Activated B cell treated with CpG ODN at 0.5 μM for 24 hours (primary cell): ENCODE measurements at regions not wholly inside any gene's neighbourhood (a gene's known extent, or its start where the extent isn't known, plus 50 kb on each side); places are given as distances from the start of the nearest gene placed in this dataset.

Source experiments
- ATAC-seq: fragments of 200-7000 bp; cut with Tn5 transposase; one replicate; pipeline ENCODE4 v1.10.0; 2021; ENCODE audit warnings: low read depth, mild to moderate bottlenecking, moderate library complexity
- CTCF ChIA-PET: fragments of 350-600 bp; sonication (Branson Sonifier 250); formaldehyde crosslinking; loops from one replicate; lab custom pipeline; 2021; ENCODE audit warnings: antibody characterized with exemption; lab: Charles Lee
- POLR2A ChIA-PET: fragments of 350-600 bp; sonication (Branson Sonifier 250); formaldehyde crosslinking; loops from one replicate; lab custom pipeline; 2021; ENCODE audit warnings: antibody characterized with exemption; lab: Charles Lee
- DNase-seq: peaks from one replicate; pipeline ENCODE4 v3.0.0; 2022
- H3K27ac Mint-ChIP-seq: one replicate; pipeline ENCODE4 v1.8.0; 2020; ENCODE audit warnings: mixed read lengths
- H3K27me3 Mint-ChIP-seq: one replicate; pipeline ENCODE4 v1.8.0; 2021; ENCODE audit warnings: mixed read lengths
- H3K36me3 Mint-ChIP-seq: one replicate; pipeline ENCODE4 v1.8.0; 2021; ENCODE audit warnings: low read depth, mixed read lengths
- H3K4me1 Mint-ChIP-seq: one replicate; pipeline ENCODE4 v1.8.0; 2021; ENCODE audit warnings: mixed read lengths
- H3K4me3 Mint-ChIP-seq: one replicate; pipeline ENCODE4 v1.8.0; 2020; ENCODE audit warnings: mild to moderate bottlenecking, mixed read lengths
- H3K9me3 Mint-ChIP-seq: one replicate; pipeline ENCODE4 v1.8.0; 2020; ENCODE audit warnings: mixed read lengths
- intact Hi-C: fragments of 100-400 bp; cut with micrococcal nuclease; formaldehyde crosslinking; loops from one replicate; pipeline ENCODE4 v1.15.1; 2024
- TF ChIP-seq, protein P1 (sequence below): fragments of 200-600 bp; IDR thresholded peaks from one replicate; pipeline ENCODE4 v1.8.0; 2022; ENCODE audit warnings: antibody characterized with exemption, mild to moderate bottlenecking

DNA sequence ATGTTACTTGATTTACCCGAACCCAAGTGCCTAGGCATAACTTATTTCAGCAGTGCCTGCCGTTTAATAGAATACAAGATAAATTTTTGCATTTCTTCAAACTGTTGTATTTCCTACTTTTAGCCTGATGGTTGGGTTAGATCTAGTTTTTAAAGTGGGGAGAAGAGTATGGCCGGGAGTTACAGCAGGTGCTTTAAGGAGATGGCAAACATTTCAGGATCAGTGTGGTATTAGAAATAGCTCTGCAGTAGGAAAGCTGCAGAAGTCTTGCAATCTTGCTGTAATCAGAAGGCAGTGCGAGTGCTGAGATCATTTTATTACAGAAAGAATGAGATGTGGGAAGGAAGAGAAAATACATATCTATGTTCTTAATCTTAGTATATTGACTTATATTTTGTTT lies 977.8 kb upstream of the TENM3 start:
- Mint-ChIP-seq H3K27ac (no peak overlapping the region), H3K27me3 (no peaks in the 10 kb centered on the region), H3K36me3 (no peaks in the 10 kb centered on the region), H3K4me3 (no peak overlapping the region), H3K9me3 (no peaks in the 10 kb centered on the region), H3K4me1 (no peaks in the 10 kb centered on the region)
- DNase-seq = no peak
- intact Hi-C loops = no loop called here
- TF ChIP-seq, protein P1, sequence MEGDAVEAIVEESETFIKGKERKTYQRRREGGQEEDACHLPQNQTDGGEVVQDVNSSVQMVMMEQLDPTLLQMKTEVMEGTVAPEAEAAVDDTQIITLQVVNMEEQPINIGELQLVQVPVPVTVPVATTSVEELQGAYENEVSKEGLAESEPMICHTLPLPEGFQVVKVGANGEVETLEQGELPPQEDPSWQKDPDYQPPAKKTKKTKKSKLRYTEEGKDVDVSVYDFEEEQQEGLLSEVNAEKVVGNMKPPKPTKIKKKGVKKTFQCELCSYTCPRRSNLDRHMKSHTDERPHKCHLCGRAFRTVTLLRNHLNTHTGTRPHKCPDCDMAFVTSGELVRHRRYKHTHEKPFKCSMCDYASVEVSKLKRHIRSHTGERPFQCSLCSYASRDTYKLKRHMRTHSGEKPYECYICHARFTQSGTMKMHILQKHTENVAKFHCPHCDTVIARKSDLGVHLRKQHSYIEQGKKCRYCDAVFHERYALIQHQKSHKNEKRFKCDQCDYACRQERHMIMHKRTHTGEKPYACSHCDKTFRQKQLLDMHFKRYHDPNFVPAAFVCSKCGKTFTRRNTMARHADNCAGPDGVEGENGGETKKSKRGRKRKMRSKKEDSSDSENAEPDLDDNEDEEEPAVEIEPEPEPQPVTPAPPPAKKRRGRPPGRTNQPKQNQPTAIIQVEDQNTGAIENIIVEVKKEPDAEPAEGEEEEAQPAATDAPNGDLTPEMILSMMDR = no peak
- ChIA-PET CTCF (no interaction called here), POLR2A (no interaction called here)
- ATAC-seq = no peak

DNA sequence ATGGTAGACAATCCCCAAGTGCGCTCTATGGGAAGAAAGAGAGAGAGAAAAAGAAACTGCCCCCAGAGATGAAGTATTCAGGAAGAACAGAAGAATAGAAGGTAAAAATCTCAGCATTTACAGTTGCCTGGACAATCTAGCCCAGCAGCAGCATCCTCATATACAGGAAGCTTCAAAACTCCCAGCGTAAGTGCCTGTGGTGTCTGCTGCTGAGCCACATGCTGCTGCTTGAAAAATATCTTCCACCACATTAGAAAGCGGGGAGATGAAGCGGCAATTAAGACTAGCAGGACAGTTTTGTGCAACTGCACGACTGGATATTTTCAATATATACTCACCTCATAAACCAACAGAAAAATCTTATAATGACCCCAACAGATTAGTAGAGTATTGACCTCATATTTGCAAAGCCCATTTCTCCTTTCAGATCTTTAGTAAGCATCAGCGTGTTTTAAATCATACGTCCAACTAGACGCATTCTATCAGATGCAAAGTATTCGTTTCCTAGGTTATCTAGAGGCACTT lies 972.0 kb upstream of the TENM3 start:
- no peak for ATAC-seq
- Mint-ChIP-seq H3K36me3 (no peaks in the 10 kb centered on the region), H3K27ac (no peak overlapping the region), H3K9me3 (no peaks in the 10 kb centered on the region), H3K27me3 (no peaks in the 10 kb centered on the region), H3K4me1 (no peaks in the 10 kb centered on the region), H3K4me3 (no peak overlapping the region)
- DNase-seq = no peak
- CTCF ChIA-PET = no interaction called here
- intact Hi-C loops = no loop called here
- TF ChIP-seq, protein P1 = no peak
- POLR2A ChIA-PET = no interaction called here

DNA sequence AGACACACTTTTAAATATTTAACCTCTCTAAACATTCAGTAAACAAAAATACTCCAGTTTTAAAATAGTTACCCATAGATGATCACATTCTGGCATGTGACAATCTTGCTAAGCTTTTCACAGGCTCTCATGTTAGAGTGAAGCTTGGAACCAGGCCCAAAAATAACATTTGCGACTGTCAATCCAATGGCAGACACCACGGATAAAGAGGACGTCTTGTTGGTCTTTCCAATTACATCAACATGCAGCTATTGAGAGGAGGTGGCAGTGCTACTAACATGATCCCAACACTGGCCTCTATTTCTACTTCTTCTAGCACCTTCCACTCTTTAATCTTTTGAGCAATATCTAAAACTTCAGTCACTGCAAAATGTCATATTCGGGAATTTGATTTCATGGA lies 970.8 kb upstream of the TENM3 start:
- DNase-seq = no peak
- H3K9me3 Mint-ChIP-seq = peaks cover 6% of the 10 kb centered on the region
- ChIA-PET CTCF (no interaction called here), POLR2A (no interaction called here)
- no peak overlapping the region for H3K4me3 Mint-ChIP-seq
- TF ChIP-seq, protein P1 = no peak
- H3K27me3 Mint-ChIP-seq = no peaks in the 10 kb centered on the region
- no peaks in the 10 kb centered on the region for H3K4me1 Mint-ChIP-seq
- H3K36me3 Mint-ChIP-seq = no peaks in the 10 kb centered on the region
- intact Hi-C loops = no loop called here
- H3K27ac Mint-ChIP-seq = no peak overlapping the region
- no peak for ATAC-seq

DNA sequence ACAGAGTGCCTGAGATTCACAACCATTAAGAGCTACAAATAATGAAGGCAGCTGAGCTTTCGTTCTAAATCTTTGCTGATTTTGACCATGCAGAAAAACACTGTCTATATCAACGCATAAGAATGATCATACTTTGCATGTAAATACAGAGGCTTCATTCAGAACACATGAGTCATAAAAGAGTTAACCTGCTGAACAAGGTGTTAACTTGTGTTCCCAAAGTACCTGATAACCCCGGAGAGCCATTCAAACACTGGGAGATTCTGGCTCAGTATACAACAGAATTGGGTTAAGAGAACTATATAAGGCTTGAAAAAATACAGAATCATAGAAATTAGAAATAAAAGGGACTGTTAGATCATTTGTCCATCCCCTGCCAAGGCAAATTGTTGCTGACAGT lies 964.3 kb upstream of the TENM3 start:
- Mint-ChIP-seq H3K9me3 (peaks cover 6% of the 10 kb centered on the region), H3K36me3 (no peaks in the 10 kb centered on the region), H3K4me1 (no peaks in the 10 kb centered on the region), H3K4me3 (no peak overlapping the region), H3K27me3 (no peaks in the 10 kb centered on the region), H3K27ac (no peak overlapping the region)
- ChIA-PET CTCF (no interaction called here), POLR2A (no interaction called here)
- intact Hi-C loops = no loop called here
- DNase-seq (no peak), ATAC-seq (no peak)
- TF ChIP-seq, protein P1 = no peak

DNA sequence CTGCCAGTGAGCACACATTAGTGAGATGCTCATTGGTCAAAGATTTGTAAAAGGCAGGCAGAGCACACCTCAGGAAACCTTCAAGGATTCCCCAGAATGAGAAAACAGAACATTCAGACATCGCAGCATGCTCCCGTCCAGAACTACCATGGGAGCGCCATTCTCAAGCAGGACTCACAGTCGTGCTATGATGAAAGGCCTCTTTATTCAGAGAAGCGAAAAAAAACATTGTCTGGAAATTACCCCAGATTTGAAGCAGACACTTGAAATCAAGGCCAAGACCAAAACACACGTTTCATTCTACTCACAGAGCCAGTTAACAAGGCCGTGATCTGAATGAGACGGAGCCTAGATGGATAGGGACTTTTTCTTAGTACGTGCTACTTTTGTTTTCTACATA lies 961.8 kb upstream of the TENM3 start:
- intact Hi-C loops = no loop called here
- H3K36me3 Mint-ChIP-seq = no peaks in the 10 kb centered on the region
- DNase-seq (no peak), ATAC-seq (no peak)
- POLR2A ChIA-PET = no interaction called here
- no peaks in the 10 kb centered on the region for H3K27me3 Mint-ChIP-seq
- TF ChIP-seq, protein P1 = no peak
- CTCF ChIA-PET = no interaction called here
- H3K9me3 Mint-ChIP-seq = peaks cover 7% of the 10 kb centered on the region
- no peaks in the 10 kb centered on the region for H3K4me1 Mint-ChIP-seq
- no peak overlapping the region for H3K27ac Mint-ChIP-seq
- no peak overlapping the region for H3K4me3 Mint-ChIP-seq
